OCI-LY1 (cell line): ENCODE measurements at regions not wholly inside any gene's neighbourhood (a gene's known extent, or its start where the extent isn't known, plus 50 kb on each side); places are given as distances from the start of the nearest gene placed in this dataset.
"Not testable (repeated sequence)": the region's sequence is repeated elsewhere in the genome, so short reads cannot be mapped to it uniquely, and the experiment has no call there.

Experiments
- CTCF ChIP-seq: fragments of 200-600 bp; sonication (generic), shearing (Covaris generic); IDR thresholded peaks from 2 replicates; pipeline ENCODE4 v1.5.1; 2017; ENCODE audit warnings: mild to moderate bottlenecking, antibody characterized with exemption, low read length, moderate library complexity, mixed read lengths
- EZH2 ChIP-seq: fragments of 200-600 bp; sonication (generic), shearing (Covaris generic); IDR thresholded peaks from 2 replicates; pipeline ENCODE4 v1.8.0; 2017; ENCODE audit warnings: borderline replicate concordance, mixed run types, mild to moderate bottlenecking, antibody characterized with exemption, low read length, moderate library complexity, mixed read lengths

GRCh38 chr14:61144117-61145033 is 136.8 kb downstream of the TMEM30B start:
- TF ChIP-seq CTCF, EZH2: not testable (repeated sequence)
